Uterus (tissue), 3 donors: ENCODE measurements at regions not wholly inside any gene's neighbourhood (a gene's known extent, or its start where the extent isn't known, plus 50 kb on each side); places are given as distances from the start of the nearest gene placed in this dataset.

ENCODE experiments used
- DNase-seq, 2 donors: peaks; one replicate each; pipeline ENCODE4 v3.0.0-alpha.2; 2019 to 2020
- H3K27ac ChIP-seq, 2 donors: fragments of 200-600 bp; sonication (generic); 1 replicate in 1 of 2; 2 replicates in 1 of 2; pipeline ENCODE4 v1.5.1; 2016 to 2018
- H3K27me3 ChIP-seq, 2 donors: fragments of 200-600 bp; sonication (generic); one replicate each; pipeline ENCODE4 v1.5.1; 2018 to 2019; ENCODE audit warnings: control low read depth in 1 of 2
- H3K36me3 ChIP-seq, 2 donors: fragments of 200-600 bp; sonication (generic); one replicate each; pipeline ENCODE4 v1.5.1; 2019; ENCODE audit warnings: control low read depth in 1 of 2
- H3K4me1 ChIP-seq, 2 donors: fragments of 200-600 bp; sonication (generic); one replicate each; pipeline ENCODE4 v1.5.1; 2018 to 2019; ENCODE audit warnings: control low read depth in 1 of 2
- H3K4me3 ChIP-seq, 2 donors: fragments of 200-600 bp; sonication (generic); 1 replicate in 1 of 2; 2 replicates in 1 of 2; pipeline ENCODE4 v1.5.1; 2018 to 2019; ENCODE audit warnings: mild to moderate bottlenecking in 1 of 2
- H3K9me3 ChIP-seq, 2 donors: fragments of 200-600 bp; sonication (generic); one replicate each; pipeline ENCODE4 v1.5.1; 2019; ENCODE audit warnings: control low read depth in 1 of 2
- POLR2A ChIP-seq, 2 donors: fragments of 450-650 bp; IDR thresholded peaks; one replicate each; pipeline ENCODE4 v1.6.1; 2016; ENCODE audit warnings: antibody characterized with exemption in 2 of 2, mild to moderate bottlenecking in 1 of 2, moderate library complexity in 1 of 2
- intact Hi-C: fragments of 100-400 bp; cut with DNase I; formaldehyde crosslinking; loops from one replicate; pipeline ENCODE4 v1.15.1; 2023; ENCODE audit warnings: low total_unique reads
- TF ChIP-seq, protein P1 (sequence below), 4 experiments: fragments of 200-600 bp in 2 of 4; fragments of 450-650 bp in 2 of 4; sonication (generic) in 2 of 4; IDR thresholded peaks; one replicate each; pipeline ENCODE4 v1.5.1; 2016 to 2019; ENCODE audit warnings: antibody characterized with exemption in 4 of 4, mild to moderate bottlenecking in 2 of 4, moderate library complexity in 1 of 4
- donor health status: DM: yes; HTN: yes; CAD: no.

DNA sequence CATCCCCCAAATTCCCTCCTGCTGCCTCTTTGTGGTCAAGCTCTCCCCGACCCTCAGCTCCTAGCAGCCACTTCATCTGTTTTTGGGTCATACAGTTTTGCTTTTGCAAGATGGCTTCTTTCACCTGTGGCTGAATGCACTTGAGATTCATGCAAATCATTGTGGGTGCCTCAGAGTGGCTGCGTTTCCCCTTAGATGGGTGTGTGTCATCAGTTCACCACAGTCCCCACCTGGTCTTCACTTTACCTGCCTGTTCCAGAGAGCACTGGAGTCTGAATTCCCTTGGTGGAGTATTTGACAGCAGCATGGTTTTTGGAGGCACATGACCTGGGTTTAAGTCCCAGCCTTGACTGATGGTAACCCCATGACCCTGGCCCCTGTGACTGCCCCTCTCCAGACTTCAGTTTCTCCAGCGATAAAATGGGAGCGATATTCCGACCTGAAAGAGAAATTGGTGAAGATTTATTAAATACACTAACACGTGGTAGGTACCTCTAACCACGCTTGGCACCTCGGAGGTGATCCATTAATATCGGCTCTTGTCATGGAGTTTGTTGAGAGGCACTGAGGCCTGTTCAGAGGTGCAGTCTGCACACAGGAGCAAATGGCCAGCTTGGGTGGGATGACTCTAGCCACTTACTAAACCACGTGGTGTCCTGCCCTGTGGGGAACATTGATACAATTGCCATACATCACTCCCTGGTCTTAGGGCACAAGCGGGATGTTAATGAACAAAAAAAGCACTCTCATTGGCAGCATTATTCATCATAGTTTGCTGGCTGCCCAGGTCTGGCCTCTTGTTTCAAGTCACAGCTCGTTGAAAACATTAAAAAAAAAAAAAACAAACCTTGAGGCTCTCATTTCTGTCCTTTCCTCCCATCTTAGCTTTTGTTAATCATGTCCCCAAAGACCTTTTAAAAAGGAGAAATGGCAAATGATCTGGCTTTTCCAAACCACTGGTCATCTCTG, 167.2 kb upstream of the KCNG1 start:
- intact Hi-C loops, result no loop called here
- TF ChIP-seq, protein P1, sequence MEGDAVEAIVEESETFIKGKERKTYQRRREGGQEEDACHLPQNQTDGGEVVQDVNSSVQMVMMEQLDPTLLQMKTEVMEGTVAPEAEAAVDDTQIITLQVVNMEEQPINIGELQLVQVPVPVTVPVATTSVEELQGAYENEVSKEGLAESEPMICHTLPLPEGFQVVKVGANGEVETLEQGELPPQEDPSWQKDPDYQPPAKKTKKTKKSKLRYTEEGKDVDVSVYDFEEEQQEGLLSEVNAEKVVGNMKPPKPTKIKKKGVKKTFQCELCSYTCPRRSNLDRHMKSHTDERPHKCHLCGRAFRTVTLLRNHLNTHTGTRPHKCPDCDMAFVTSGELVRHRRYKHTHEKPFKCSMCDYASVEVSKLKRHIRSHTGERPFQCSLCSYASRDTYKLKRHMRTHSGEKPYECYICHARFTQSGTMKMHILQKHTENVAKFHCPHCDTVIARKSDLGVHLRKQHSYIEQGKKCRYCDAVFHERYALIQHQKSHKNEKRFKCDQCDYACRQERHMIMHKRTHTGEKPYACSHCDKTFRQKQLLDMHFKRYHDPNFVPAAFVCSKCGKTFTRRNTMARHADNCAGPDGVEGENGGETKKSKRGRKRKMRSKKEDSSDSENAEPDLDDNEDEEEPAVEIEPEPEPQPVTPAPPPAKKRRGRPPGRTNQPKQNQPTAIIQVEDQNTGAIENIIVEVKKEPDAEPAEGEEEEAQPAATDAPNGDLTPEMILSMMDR (IDR thresholded peaks at IDR 0.05), result no peak
- no peak for TF ChIP-seq POLR2A (IDR thresholded peaks at IDR 0.05)
- Histone ChIP-seq H3K9me3 (no peaks in the 10 kb centered on the region), H3K4me3 (no peak overlapping the region), H3K36me3 (no peaks in the 10 kb centered on the region), H3K27me3 (no peaks in the 10 kb centered on the region), H3K27ac (no peak overlapping the region), H3K4me1 (no peaks in the 10 kb centered on the region)
- no peak for DNase-seq

- Histone ChIP-seq H3K4me1 (no peaks in the 10 kb centered on the region), H3K27me3 (no peaks in the 10 kb centered on the region), H3K27ac (no peak overlapping the region), H3K9me3 (no peaks in the 10 kb centered on the region), H3K4me3 (no peak overlapping the region), H3K36me3 (no peaks in the 10 kb centered on the region)
- DNase-seq, result no peak
- TF ChIP-seq, protein P1 (IDR thresholded peaks at IDR 0.05), result no peak
- no peak for TF ChIP-seq POLR2A (IDR thresholded peaks at IDR 0.05)
- intact Hi-C loops, result no loop called here
Observed at GRCh38 chr20:51188941-51189340, 166.0 kb upstream of the KCNG1 start.

- Histone ChIP-seq H3K4me3 (no peak overlapping the region), H3K27me3 (no peaks in the 10 kb centered on the region)
- TF ChIP-seq POLR2A (IDR thresholded peaks at IDR 0.05), result no peak
- TF ChIP-seq, protein P1 (IDR thresholded peaks at IDR 0.05), result no peak
Observed at GRCh38 chr20:51187261-51187660, 164.4 kb upstream of the KCNG1 start.

GRCh38 chr20:51185861-51186260, 163.0 kb upstream of the KCNG1 start:
- TF ChIP-seq POLR2A (IDR thresholded peaks at IDR 0.05), result no peak
- TF ChIP-seq, protein P1 (IDR thresholded peaks at IDR 0.05), result no peak

More at GRCh38 chr20:51187261-51187660, 164.4 kb upstream of the KCNG1 start:
- intact Hi-C loops, result no loop called here
- H3K4me1 ChIP-seq, result no peaks in the 10 kb centered on the region
- H3K27ac ChIP-seq, result no peak overlapping the region
- no peak for DNase-seq
- H3K9me3 ChIP-seq, result no peaks in the 10 kb centered on the region
- no peaks in the 10 kb centered on the region for H3K36me3 ChIP-seq

DNA sequence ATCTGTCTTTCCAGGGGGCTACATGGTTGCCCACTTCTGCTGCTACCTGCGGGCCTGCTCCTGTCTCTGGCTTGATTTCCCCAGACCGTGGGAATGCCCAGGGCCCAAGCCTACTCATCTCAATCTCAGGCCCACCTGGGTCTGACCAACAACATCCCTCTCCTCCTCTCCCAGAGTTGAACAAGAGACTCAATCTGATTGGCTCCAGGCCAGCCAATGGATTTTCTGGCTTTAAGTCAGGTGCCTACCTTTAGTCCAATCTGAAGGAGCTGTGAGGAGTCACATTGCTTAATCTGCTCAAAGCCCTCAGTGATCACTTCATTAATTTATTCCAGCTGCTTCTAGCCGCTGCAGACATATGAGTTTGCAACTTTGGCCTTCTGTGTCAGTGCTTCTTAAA, 162.4 kb upstream of the KCNG1 start:
- Histone ChIP-seq H3K36me3 (no peaks in the 10 kb centered on the region), H3K27me3 (no peaks in the 10 kb centered on the region), H3K9me3 (no peaks in the 10 kb centered on the region), H3K27ac (no peak overlapping the region), H3K4me3 (no peak overlapping the region), H3K4me1 (no peaks in the 10 kb centered on the region)
- intact Hi-C loops, result no loop called here
- DNase-seq, result no peak
- no peak for TF ChIP-seq POLR2A (IDR thresholded peaks at IDR 0.05)
- TF ChIP-seq, protein P1 (IDR thresholded peaks at IDR 0.05), result no peak

More at GRCh38 chr20:51185861-51186260, 163.0 kb upstream of the KCNG1 start:
- Histone ChIP-seq H3K27ac (no peak overlapping the region), H3K4me3 (no peak overlapping the region), H3K27me3 (no peaks in the 10 kb centered on the region), H3K9me3 (no peaks in the 10 kb centered on the region), H3K4me1 (no peaks in the 10 kb centered on the region), H3K36me3 (no peaks in the 10 kb centered on the region)
- intact Hi-C loops, result no loop called here
- DNase-seq, result no peak
